HL-60/S4 treated with retinoic acid at 250 ng/mL for 4 days and 3 days (cell line): ENCODE measurements at regions not wholly inside any gene's neighbourhood (a gene's known extent, or its start where the extent isn't known, plus 50 kb on each side); places are given as distances from the start of the nearest gene placed in this dataset.

ENCODE experiments used
- in situ Hi-C: fragments of 300-500 bp; cut with MboI; formaldehyde crosslinking; loops from 2 replicates; pipeline ENCODE4 v1.7.0; 2022; ENCODE audit warnings: low sequenced_read_pairs

DNA sequence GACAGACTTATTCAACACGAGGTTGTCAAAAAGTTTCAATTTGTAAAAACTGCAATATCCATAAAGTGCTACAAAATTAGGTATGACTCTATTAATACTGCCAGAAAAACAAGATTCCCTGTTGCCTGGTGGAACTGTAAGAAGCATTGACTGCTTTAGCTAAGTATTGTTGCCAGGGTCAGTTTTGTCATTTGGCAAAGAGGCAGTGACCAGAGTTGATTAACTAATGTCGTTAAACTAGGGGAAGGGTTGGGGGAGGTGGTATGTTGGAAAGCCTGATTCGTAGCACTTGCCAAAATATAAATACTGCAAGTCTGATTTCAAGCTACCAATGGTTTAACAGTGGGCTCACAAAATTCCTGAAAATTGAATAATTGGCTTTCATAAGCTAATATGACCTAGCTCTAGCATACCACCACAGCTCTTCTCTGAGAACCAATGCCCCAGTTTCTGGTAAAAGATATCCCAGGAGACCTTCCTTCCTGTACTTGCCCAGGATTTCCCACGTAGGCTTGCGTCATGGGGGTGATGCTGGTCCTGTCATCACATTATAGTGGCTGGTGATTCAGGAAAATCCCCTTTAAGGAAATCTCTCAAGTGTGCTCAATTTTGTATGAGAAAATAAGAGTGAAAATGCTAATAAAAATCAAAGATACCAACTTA lies 266.4 kb upstream of the TBC1D5 start:
- in situ Hi-C loops = no loop called here

DNA sequence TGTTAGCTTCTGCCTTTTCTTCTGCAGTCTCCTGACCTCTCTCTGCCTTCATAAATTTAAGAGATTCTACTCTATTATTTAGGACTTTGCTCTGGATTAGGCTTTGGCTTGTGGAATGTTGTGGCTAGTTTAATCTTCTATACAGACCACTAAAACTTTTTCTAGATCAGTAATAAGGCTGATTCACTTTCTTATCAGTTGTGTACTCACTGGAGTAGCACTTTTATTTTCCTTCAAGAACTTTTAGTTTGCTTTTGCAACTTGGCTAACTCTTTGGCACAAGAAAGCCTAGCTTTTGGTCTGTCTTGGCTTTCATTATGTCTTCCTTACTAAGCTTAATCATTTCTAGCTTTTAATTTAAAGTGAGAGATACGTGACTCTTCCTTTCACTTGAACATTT lies 265.5 kb upstream of the TBC1D5 start:
- in situ Hi-C loops = no loop called here

DNA sequence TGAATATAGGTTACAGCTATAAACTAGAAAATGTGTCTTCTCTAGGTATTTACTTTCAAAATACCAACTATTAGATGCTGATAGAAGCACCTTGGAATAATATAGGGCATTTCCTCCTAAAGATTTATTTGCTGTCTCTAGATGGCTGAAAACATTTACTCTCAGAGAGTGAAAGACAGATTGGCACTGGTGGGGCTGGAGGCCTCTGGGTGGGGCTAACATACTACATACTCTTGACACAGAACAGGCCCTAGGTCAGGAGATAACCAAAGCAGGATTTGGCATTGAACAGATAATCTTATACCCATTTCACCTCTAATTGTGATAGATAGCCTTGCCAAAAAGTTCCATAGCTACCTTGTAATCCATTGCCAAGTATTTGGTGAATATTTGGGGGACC lies 253.3 kb upstream of the TBC1D5 start:
- in situ Hi-C loops = no loop called here

DNA sequence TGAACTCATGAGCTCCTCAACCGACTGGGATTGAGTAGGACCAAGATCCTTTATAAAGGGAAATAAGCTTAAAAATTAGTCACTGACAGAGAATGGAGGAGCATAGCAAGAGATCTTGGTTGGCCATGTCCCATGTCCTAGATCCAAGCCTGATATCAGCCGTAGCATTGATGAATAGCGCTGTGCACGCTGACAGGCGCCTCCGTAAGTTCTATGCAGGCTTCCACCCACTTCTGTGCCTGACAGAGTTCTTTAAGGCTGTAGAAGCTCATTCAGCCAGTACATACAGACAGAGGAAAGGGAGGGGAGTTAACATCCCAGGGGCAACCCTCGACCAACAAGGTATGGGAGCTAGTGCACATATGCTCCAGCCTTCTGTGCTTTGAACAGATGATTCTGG lies 251.7 kb upstream of the TBC1D5 start:
- in situ Hi-C loops = no loop called here

- in situ Hi-C loops = no loop called here
These were observed 248.0 kb upstream of the TBC1D5 start for GRCh38 chr3:17990390-17990789.

DNA sequence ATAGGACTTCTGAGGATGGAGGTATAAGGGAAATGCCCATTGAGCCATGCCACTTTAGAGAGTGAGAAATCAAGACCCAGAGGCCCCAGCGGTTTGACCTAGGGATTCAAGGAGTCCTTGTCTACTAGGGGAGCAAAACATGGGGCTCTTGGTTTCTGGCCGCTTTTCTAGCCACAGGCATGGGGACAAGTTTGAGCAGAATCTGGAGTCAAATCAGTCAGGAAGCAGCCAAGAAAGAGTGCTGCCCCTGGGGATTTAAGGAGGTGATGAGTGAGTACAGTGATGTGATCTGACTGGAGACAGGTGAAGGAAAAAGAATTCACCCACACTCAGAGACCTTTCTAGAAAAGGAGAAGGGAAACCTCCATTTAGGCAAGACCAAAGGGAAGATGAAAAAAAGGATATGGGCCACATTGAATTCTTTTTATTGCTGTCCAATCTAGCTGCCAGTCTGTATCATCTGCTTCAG lies 244.0 kb upstream of the TBC1D5 start:
- in situ Hi-C loops = no loop called here

DNA sequence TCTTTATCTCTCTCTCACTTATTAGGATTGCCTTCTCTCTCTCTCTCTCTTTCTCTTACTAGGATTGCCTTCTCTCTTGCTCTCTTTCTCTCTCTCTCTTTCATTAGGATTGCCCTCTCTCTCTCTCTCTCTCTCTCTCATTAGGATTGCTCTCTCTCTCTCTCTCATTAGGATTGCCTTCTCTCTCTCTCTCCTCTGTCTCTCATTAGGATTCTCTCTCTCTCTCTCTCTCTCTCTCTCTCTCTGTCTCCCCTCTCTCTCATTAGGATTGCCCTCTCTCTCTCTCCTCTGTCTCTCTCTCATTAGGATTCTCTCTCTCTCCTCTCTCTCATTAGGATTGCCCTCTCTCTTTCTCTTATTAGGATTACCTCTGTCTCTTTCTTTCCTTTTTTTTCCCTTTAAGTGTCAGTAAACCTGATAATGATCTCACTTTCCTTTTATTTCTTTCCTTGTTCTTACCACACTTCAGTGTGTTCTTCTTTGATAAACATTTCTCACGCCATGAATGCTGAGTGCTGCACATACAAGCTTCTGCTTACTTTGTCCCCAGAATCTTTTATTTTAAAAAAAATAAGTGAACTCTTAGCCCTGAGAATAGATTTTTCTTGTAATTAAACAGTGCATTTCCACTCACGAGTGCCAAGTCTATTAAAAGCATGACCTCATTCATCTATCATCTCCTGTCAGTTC lies 243.4 kb upstream of the TBC1D5 start:
- in situ Hi-C loops = no loop called here

DNA sequence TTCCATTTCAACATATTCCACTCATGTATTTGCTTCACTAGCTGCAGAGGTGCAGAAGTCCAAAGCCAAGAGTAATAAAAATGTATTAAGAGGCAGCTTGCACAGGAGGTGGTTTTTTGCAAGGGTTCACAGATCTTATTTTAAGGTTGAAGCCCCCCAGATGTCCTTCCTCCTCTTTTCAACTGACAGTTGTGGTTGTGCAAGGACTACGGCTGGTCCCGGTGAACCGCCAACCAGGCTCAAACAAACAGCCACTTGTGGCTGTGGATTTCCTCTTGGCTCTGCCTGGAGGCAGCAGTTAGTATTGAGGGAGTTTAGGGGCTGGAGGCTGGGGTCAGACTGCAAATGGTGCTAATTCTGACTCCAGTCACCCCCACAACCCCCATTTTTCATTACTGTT lies 240.7 kb upstream of the TBC1D5 start:
- in situ Hi-C loops = no loop called here

GRCh38 chr3:17982211-17982880 lies 239.9 kb upstream of the TBC1D5 start:
- in situ Hi-C loops = no loop called here

GRCh38 chr3:17980863-17981262 lies 238.4 kb upstream of the TBC1D5 start:
- in situ Hi-C loops = no loop called here

DNA sequence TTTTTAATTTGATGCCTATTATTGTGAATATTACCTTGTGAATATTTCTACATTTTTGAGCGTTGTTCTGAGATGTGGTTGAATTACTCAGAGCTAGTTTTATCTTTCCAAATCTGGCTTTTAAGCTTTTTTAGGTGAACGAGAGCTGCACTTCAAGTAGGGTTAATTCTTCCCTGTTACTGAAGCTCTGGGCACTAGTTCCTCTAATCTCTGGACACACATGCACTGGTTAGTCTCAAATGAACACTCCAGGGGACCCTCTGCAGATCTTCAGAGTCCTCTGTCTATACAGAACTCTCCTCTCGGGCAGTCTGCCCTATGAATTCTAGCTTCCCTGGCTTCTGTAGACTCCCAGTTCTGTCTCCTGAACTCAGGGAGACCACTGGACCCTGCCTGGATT lies 237.5 kb upstream of the TBC1D5 start:
- in situ Hi-C loops = no loop called here

DNA sequence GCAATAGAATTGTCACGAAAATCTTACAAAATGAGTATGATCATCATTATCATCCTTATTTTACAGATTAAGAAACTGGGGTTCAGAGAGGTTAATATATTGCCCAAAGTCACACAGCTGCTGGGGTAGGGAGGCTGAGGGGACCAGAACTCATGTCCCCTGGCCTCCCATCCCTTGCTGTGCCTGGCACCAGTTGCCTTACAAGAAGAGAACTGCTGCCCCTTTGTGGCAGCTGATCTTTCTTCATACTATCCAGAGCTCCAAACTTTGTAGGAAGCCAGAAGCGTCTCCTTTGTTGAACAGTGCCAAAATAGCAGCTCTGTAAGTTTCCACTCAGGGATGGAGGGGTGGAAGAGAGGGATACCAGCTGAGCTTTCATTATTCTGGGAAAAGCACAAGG lies 236.8 kb upstream of the TBC1D5 start:
- in situ Hi-C loops = no loop called here

- in situ Hi-C loops = no loop called here
These were observed 231.9 kb upstream of the TBC1D5 start for GRCh38 chr3:17974206-17974841.

- in situ Hi-C loops = no loop called here
These were observed 230.8 kb upstream of the TBC1D5 start for GRCh38 chr3:17972959-17973906.

DNA sequence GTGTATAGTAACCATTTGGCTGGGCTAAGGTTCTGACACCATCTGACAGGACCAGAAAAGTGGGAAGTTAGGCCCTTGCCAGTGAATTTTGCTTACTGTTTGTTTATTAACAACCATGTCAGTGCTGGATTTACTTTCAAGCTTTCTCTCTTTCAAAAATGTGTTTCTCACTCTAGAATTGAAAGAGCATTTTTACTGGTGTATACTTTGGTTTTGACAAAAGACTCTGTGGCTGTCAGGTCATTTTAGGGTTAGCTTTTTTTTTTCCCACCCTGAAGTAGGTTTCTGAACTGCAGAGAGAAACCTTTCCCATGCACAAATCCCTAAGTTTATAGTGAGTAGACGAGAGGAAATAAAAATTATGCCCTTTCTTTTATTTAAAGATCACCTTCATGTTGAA lies 230.0 kb upstream of the TBC1D5 start:
- in situ Hi-C loops = no loop called here

DNA sequence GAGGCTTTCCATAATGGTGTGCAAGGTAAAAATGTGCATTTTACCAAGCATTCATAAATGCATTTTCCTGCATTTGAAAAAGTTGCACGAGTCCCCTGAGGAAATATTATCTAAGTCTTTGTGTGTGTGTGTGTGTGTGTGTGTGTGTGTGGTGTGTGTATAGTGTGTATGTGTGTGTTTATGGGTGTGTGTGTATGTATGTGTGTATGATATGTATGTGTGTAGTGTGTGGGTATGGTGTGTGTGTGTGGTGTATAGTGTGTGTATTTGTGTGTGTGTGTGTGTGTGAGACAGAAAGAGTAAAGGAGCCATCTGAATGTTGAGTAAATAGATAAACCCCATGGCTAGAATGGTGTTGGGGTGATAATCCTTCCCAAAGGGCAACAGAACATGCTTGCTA lies 229.6 kb upstream of the TBC1D5 start:
- in situ Hi-C loops = no loop called here

- in situ Hi-C loops = no loop called here
These were observed 227.6 kb upstream of the TBC1D5 start for GRCh38 chr3:17969985-17970568.

GRCh38 chr3:17969244-17969643 lies 226.8 kb upstream of the TBC1D5 start:
- in situ Hi-C loops = no loop called here

GRCh38 chr3:17967953-17968607 lies 225.6 kb upstream of the TBC1D5 start:
- in situ Hi-C loops = no loop called here

- in situ Hi-C loops = no loop called here
These were observed 224.7 kb upstream of the TBC1D5 start for GRCh38 chr3:17967111-17967510.
